NCI-H1930 (cell line): ENCODE measurements at regions not wholly inside any gene's neighbourhood (a gene's known extent, or its start where the extent isn't known, plus 50 kb on each side); places are given as distances from the start of the nearest gene placed in this dataset.
A peak's percentile ranks its signal among the peaks of the same experiment; 100 is the strongest.
"Not testable (repeated sequence)": the region's sequence is repeated elsewhere in the genome, so short reads cannot be mapped to it uniquely, and the experiment has no call there.

Source experiments
- DNase-seq, 2 experiments: peaks; one replicate each; lab custom pipeline; 2025; lab: John Stamatoyannopoulos, UW

GRCh38 chr9:25048098-25048724, 502.5 kb upstream of the IZUMO3 start:
- no peak for DNase-seq

DNA sequence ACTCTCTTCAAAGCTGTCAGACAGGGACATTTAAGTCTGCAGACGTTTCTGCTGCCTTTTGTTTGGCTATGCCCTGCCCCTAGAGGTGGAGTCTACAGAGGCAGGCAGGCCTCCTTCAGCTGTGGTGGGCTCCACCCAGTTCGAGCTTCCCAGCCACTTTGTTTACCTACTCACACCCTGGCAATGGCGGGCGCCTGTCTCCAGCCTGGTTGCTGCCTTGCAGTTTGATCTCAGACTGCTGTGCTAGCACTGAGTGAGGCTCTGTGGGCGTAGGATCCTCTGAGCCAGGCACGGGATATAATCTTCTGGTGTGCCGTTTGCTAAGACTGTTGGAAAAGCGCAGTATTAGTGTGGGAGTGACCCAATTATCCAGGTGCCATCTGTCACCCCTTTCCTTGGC, 499.8 kb upstream of the IZUMO3 start:
- not testable (repeated sequence) for DNase-seq

DNA sequence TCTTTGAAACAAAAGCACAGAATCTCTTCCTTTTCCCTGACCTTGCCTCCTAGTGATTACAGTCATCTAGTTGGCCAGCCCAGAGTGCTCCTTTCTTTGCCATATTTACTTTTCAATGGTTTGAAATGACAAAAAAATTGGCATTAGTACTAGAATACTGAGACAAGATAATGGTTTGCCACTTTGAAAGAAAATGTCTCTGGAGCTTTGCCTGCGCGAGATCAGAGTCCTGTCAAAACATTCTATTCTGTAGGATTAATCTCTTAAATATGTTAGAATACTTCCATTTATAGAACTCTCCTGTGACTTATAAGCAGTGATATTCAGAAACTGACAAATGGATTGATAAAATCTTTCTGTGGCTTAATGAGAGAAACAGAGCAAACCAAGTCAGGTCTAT, 484.0 kb upstream of the IZUMO3 start:
- DNase-seq: no peak

- no peak for DNase-seq
These were observed 480.0 kb upstream of the IZUMO3 start for GRCh38 chr9:25025686-25026085.

GRCh38 chr9:25025156-25025555, 479.5 kb upstream of the IZUMO3 start:
- DNase-seq: no peak

- DNase-seq: no peak
These were observed 472.1 kb upstream of the IZUMO3 start for GRCh38 chr9:25017779-25018178.

- DNase-seq: no peak
These were observed 464.4 kb upstream of the IZUMO3 start for GRCh38 chr9:25010027-25010662.

- DNase-seq: no peak
These were observed 458.0 kb upstream of the IZUMO3 start for GRCh38 chr9:25003686-25004085.

GRCh38 chr9:24986331-24986730, 440.6 kb upstream of the IZUMO3 start:
- no peak for DNase-seq

GRCh38 chr9:24970780-24971179, 425.1 kb upstream of the IZUMO3 start:
- not testable (repeated sequence) for DNase-seq

DNA sequence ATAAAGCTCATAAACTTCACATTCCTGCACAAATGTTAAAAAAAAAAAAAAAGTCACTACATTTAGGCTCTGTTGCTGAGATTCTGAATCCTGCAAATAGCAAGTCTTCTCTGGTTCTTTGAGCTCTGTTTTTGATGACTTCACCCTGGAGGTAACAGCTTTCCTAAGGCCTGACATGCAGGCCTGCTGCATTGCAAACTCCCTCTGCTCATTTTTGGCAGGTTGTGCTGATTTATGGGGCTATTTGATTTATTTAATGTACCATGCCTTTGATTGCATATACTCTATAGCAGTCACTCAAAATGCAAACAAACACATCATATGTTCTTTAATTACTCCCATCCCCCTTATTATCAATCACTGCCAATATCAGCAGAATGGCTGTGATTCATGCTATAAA, 416.1 kb upstream of the IZUMO3 start:
- no peak for DNase-seq

GRCh38 chr9:24953070-24953469, 407.4 kb upstream of the IZUMO3 start:
- DNase-seq: no peak

DNA sequence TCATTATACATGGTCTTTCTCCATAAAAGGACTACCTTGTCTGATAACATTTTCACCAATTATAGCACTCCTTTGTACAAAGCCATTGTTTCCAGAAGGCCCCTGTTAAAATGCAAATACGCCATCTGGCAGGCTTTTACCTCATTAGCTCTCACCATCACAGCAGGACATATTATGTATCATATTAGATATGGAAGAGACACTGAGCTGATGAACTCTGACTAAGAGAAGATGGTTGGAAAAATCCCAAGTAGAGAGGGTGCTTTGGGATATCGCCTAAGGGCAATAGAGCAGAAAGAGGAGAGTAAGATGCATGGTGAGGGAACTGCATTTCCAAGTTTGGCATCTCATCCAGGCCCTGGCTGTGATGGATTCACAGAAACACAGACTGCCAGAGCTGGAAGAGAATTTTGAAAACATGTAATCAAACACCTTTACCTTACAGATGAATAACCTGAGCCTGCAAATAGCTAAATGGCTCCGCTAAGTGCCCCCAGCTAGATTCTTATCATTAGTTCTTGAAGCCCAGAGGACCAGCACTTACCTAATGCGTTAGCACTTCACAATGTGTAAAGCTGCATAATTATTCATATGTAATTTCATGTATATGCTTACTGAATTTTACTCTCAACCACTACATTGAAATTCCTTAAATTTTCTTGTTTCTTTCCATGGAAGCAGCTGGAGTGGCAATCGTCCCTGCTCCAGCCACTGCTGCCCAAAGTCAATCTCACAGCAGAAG, 393.6 kb upstream of the IZUMO3 start:
- DNase-seq: no peak

DNA sequence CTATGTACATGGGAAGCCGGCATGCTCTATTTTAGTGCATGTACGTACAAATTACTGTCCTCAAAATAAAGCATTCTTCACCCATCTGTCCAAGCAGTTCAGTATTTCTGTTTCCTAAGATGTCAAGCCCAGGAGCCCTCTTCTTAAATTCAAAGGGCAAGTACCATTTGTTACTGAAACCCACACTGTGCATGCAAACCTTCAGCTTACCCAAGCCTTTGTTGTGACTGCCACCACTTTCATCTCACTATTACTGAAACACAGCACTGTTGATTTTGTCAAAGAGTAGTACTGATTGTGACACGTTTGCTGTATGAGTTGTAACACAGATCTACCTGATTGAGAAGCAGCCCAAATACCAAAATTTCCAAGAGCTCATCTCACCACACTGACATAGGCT, 390.4 kb upstream of the IZUMO3 start:
- no peak for DNase-seq

DNA sequence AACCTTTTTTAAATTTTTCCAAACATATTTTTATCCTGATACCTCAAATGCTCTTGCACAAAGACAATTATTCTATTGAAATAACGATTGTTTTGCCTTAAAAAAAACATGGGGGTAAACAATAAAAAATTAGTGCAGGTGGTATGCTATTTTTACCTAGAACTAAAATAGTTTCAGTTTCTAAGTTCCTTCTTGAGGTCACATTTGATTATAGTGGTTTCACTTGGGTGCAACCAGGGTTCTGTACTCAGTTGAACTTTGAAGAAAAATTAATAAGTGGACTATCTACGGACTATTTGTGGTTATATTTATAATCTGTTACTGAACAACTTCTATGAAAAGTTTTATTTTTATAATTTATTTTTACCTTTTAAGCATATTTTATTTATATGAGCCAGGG, 387.1 kb upstream of the IZUMO3 start:
- no peak for DNase-seq

GRCh38 chr9:24931894-24932293, 386.2 kb upstream of the IZUMO3 start:
- no peak for DNase-seq

GRCh38 chr9:24912767-24913166, 367.1 kb upstream of the IZUMO3 start:
- DNase-seq: no peak

DNA sequence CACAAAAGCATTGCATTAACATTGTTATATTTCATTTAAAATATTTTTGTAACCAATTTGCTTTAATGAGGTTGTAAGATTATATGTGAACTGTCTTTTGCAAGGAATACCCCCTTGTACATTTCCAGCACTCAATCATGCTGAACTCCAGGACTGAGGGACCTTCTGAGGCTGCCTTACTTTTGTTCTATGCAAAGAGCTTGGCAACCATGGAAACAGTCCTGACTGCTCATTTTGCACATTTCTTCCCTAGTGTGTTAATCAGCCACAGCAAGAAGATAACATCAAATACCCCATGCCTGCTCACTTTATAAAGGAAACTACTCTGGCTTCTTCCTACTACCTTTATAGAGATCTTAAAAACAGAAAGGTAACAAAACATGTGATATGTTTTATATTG, 355.6 kb upstream of the IZUMO3 start:
- DNase-seq: no peak

GRCh38 chr9:24900179-24900578, 354.5 kb upstream of the IZUMO3 start:
- DNase-seq: no peak

DNA sequence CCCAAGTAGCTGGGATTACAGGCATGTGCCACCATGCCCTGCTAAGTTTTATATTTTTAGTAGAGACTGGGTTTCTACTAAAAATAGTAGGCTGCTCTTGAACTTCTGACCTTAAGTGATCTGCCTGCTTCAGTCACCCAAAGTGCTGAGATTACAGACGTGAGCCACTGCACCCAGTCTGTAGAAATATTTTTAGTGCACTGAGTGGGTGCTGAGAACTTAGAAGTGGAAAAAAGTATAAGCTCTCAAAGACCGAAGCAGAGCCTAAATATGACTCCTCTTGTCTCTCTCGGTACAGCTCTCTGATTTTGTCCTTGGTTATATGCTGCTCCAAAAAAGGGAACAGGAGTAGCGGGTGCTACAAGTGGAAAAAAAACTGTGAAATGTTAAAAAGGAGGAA, 353.8 kb upstream of the IZUMO3 start:
- peak in 1 of 2 experiments; percentile 12 for DNase-seq

- no peak for DNase-seq
These were observed 352.1 kb upstream of the IZUMO3 start for GRCh38 chr9:24897826-24898225.

DNA sequence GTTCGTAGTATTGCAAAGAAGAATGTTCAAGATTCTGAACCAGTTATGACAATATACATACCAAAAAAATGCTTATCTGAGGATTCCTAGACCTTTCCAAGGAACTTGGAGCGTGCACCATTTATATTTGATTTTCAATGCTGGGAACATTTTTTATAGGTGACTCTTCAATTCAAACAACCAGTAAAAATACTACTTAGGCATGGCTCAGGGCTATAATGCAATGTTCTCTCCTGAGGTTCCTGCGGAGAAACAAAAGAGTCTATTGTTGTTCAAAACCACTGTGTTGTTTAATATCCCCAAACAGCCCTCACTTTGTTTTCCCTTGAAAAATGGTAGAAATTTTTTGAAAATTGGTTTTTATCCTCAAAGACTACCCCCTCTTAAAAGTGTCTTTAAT, 335.7 kb upstream of the IZUMO3 start:
- no peak for DNase-seq

DNA sequence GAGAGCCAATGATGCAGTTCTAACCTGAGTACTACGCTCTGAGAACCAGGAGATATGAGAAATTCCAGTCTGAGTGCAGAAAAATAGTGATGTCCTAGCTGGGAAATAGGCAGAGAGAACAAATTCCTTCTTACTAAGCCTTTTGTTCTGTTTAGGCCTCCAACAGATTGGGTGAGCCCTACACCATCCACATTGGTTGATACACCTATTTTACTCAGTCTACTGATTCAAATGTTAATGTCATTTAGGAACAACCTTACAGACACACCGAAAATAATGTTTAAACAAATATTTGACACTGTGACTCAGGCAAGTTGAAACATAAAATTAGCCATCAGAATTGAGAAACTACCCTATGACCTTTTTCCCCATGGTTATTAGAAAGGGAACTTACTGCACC, 333.9 kb upstream of the IZUMO3 start:
- no peak for DNase-seq
